HepG2 (cell line): ENCODE measurements at regions not wholly inside any gene's neighbourhood (a gene's known extent, or its start where the extent isn't known, plus 50 kb on each side); places are given as distances from the start of the nearest gene placed in this dataset.

ENCODE experiments used
- ATAC-seq: fragments of 200-7000 bp; cut with Tn5 transposase; 3 replicates; pipeline ENCODE4 v1.9.1; 2020; ENCODE audit warnings: mild to moderate bottlenecking, moderate library complexity
- BruUV-seq: library from RNA; stranded (reverse); fragments of 400-500 nt; replicated peaks from 2 replicates; lab custom pipeline; 2021; lab: Mats Ljungman, UMichigan
- CTCF ChIA-PET: fragments of 300-600 bp; formaldehyde crosslinking; extraction: SDS; loops from one replicate; lab custom pipeline; 2021; ENCODE audit warnings: low total read pairs, inconsistent platforms, low intra/inter-chr PET ratio; lab: Yijun Ruan, JAX
- POLR2A ChIA-PET: fragments of 350-600 bp; sonication (Branson Sonifier 250); formaldehyde crosslinking; loops from one replicate; lab custom pipeline; 2020; ENCODE audit warnings: antibody characterized with exemption, inconsistent platforms; lab: Yijun Ruan, JAX
- DNase-seq: peaks from one replicate; pipeline ENCODE4 v3.0.0-alpha.2; 2015; ENCODE audit warnings: low spot score
- FAIRE-seq: peaks from 3 replicates; lab custom pipeline; 2011; peaks lifted over from hg19 to GRCh38; lab: Jason Lieb, UNC
- H2AFZ ChIP-seq: one replicate; pipeline ENCODE4 v1.6.1; 2011; ENCODE audit warnings: low read length, inconsistent platforms
- H3K27ac ChIP-seq: fragments of 300-600 bp; 3 replicates; pipeline ENCODE4 v1.8.0; 2011; ENCODE audit warnings: mixed run types, mild to moderate bottlenecking, mixed read lengths, low read length, inconsistent platforms; ENCODE audit not compliant: insufficient read depth; ENCODE audit errors: extremely low read length
- H3K27me3 ChIP-seq, 2 experiments: fragments of 200-600 bp in 1 of 2; 2 replicates in 1 of 2; 3 replicates in 1 of 2; pipeline versions ENCODE4 v1.6.0 to v1.8.0; 2011; ENCODE audit warnings: low read length in 2 of 2, mild to moderate bottlenecking in 2 of 2, moderate library complexity in 2 of 2, inconsistent platforms in 1 of 2; ENCODE audit not compliant: insufficient read depth in 2 of 2, control insufficient read depth in 1 of 2
- H3K36me3 ChIP-seq, 2 experiments: fragments of 200-600 bp in 1 of 2; replicated peaks in 1 of 2; 2 replicates in 1 of 2; 3 replicates in 1 of 2; pipeline versions ENCODE4 v1.5.1 to v1.8.0; 2011; ENCODE audit warnings: low read length in 2 of 2, inconsistent platforms in 1 of 2; ENCODE audit not compliant: insufficient read depth in 2 of 2, control insufficient read depth in 1 of 2
- H3K4me1 ChIP-seq: 2 replicates; pipeline ENCODE4 v1.5.1; 2012; ENCODE audit warnings: low read length, inconsistent platforms; ENCODE audit not compliant: insufficient read depth
- H3K4me2 ChIP-seq: 2 replicates; pipeline ENCODE4 v1.6.0; 2011; ENCODE audit warnings: low read depth, low read length, inconsistent platforms
- H3K4me3 ChIP-seq, 3 experiments: fragments of 200-600 bp in 1 of 3; sonication (generic), shearing (Covaris generic) in 1 of 3; replicated peaks in 1 of 3; 2 replicates each; pipeline ENCODE4 v1.5.1; 2011 to 2016; ENCODE audit warnings: low read length in 3 of 3, inconsistent platforms in 2 of 3, low read depth in 2 of 3, mild to moderate bottlenecking in 2 of 3, control low read depth in 1 of 3, mixed read lengths in 1 of 3; ENCODE audit not compliant: insufficient read depth in 1 of 3
- H3K79me2 ChIP-seq: one replicate; pipeline ENCODE4 v1.6.1; 2011; ENCODE audit warnings: low read length, inconsistent platforms; ENCODE audit not compliant: insufficient read depth
- H3K9ac ChIP-seq: 2 replicates; pipeline ENCODE4 v1.6.0; 2011; ENCODE audit warnings: mild to moderate bottlenecking, low read depth, low read length, inconsistent platforms; ENCODE audit not compliant: insufficient read depth
- H3K9me3 ChIP-seq: 2 replicates; pipeline ENCODE4 v1.5.1; 2012; ENCODE audit warnings: mild to moderate bottlenecking, low read length
- H4K20me1 ChIP-seq: 2 replicates; pipeline ENCODE4 v1.6.0; 2011; ENCODE audit warnings: inconsistent platforms, mild to moderate bottlenecking, low read length, moderate library complexity; ENCODE audit not compliant: insufficient read depth
- CENPT ChIP-seq: sonication (generic); formaldehyde crosslinking; IDR thresholded peaks from 2 replicates; pipeline ENCODE4 v1.8.0; 2022; ENCODE audit warnings: low read depth, mild to moderate bottlenecking, moderate library complexity, missing genetic modification reagents
- FOXA3 ChIP-seq: IDR thresholded peaks from 2 replicates; pipeline ENCODE4 v1.6.1; 2016; ENCODE audit warnings: missing genetic modification reagents, missing compliant biosample characterization
- MAFK ChIP-seq, 2 experiments: IDR thresholded peaks in 1 of 2; conservative IDR thresholded peaks in 1 of 2; 2 replicates each; pipeline ENCODE4 v1.6.1; 2011; ENCODE audit warnings: improper control_type of control experiment in 2 of 2, low read length in 2 of 2
- MBNL3 ChIP-seq: fragments of 250-450 bp; sonication (Bioruptor Pico); conservative IDR thresholded peaks from 2 replicates; pipeline ENCODE4 v1.8.0; 2022; ENCODE audit warnings: mild to moderate bottlenecking, inconsistent platforms
- NCOA2 ChIP-seq: sonication (generic); formaldehyde crosslinking; IDR thresholded peaks from 2 replicates; pipeline ENCODE4 v1.8.0; 2022; ENCODE audit warnings: inconsistent platforms
- NFYC ChIP-seq: IDR thresholded peaks from 2 replicates; pipeline ENCODE4 v1.6.1; 2016; ENCODE audit warnings: missing genetic modification reagents, missing compliant biosample characterization
- PLSCR1 ChIP-seq: sonication (generic); formaldehyde crosslinking; IDR thresholded peaks from 2 replicates; pipeline ENCODE4 v1.5.0; 2020; ENCODE audit warnings: missing genetic modification reagents, mild to moderate bottlenecking, borderline replicate concordance
- POLR2AphosphoS2 ChIP-seq: IDR thresholded peaks from 2 replicates; pipeline ENCODE4 v1.6.1; 2011; ENCODE audit warnings: low read depth, low read length, improper control_type of control experiment
- RXRA ChIP-seq: sonication (generic); formaldehyde crosslinking; IDR thresholded peaks from 2 replicates; pipeline ENCODE4 v1.5.1; 2020; ENCODE audit warnings: missing genetic modification reagents
- SIN3A ChIP-seq: IDR thresholded peaks from 2 replicates; pipeline ENCODE4 v1.6.1; 2011; ENCODE audit warnings: low read depth, mild to moderate bottlenecking, control low read depth, low read length, borderline replicate concordance
- ZFP82 ChIP-seq: sonication (generic); formaldehyde crosslinking; IDR thresholded peaks from 2 replicates; pipeline ENCODE4 v1.5.1; 2020; ENCODE audit warnings: mild to moderate bottlenecking, missing genetic modification reagents, borderline replicate concordance
- ZNF263 ChIP-seq: sonication (generic); formaldehyde crosslinking; IDR thresholded peaks from 2 replicates; pipeline ENCODE4 v1.4.0; 2020; ENCODE audit warnings: missing genetic modification reagents
- ZNF333 ChIP-seq: sonication (generic); formaldehyde crosslinking; IDR thresholded peaks from 2 replicates; pipeline ENCODE4 v1.4.0; 2020; ENCODE audit warnings: mild to moderate bottlenecking, missing genetic modification reagents, borderline replicate concordance
- ZNF451 ChIP-seq: sonication (generic); formaldehyde crosslinking; IDR thresholded peaks from 2 replicates; pipeline ENCODE4 v1.5.0; 2020; ENCODE audit warnings: mild to moderate bottlenecking, missing genetic modification reagents
- WGBS: methylation state at CpG from one replicate; pipeline ENCODE4 v1.1.6; 2017; ENCODE audit warnings: low lambda C conversion rate; 5-methylcytosine and 5-hydroxymethylcytosine counted together
- in situ Hi-C: cut with HindIII; loops from 2 replicates; pipeline ENCODE4 v1.10.0; 2017; ENCODE audit warnings: low pct_unique_long_range_greater_than_20kb; ENCODE audit not compliant: extremely low pct_ligation_motif_present
- intact Hi-C: fragments of 100-400 bp; cut with micrococcal nuclease; formaldehyde crosslinking; loops from one replicate; pipeline ENCODE4 v1.10.0; 2022; ENCODE audit not compliant: unreplicated experiment

- Histone ChIP-seq H3K4me1 (no peaks in the 10 kb centered on the region), H3K4me3 (no peak overlapping the region), H3K79me2 (no peaks in the 10 kb centered on the region), H3K4me2 (no peak overlapping the region), H4K20me1 (no peaks in the 10 kb centered on the region), H3K9me3 (no peaks in the 10 kb centered on the region), H2AFZ (no peak overlapping the region), H3K9ac (no peak overlapping the region), H3K27me3 (no peaks in the 10 kb centered on the region; a peak in 1 of 5 replicates), H3K27ac (no peak overlapping the region), H3K36me3 (no peaks in the 10 kb centered on the region)
- no peak for TF ChIP-seq ZNF333
- TF ChIP-seq NFYC (CRISPR knock-in tag), result no peak
- no peak for TF ChIP-seq NCOA2 (CRISPR knock-in tag)
- no peak for TF ChIP-seq ZNF263 (CRISPR knock-in tag)
- no peak for TF ChIP-seq RXRA
- no peak for TF ChIP-seq MBNL3
- 26% methylated on average over 6 of the region's 6 CpGs for WGBS
- ATAC-seq (no peak), DNase-seq (no peak), FAIRE-seq (no peak)
- no TSS peak for BruUV-seq
- in situ Hi-C loops, result no loop called here
- CTCF ChIA-PET, result no interaction called here
- POLR2A ChIA-PET, result no interaction called here
- intact Hi-C loops, result no loop called here
These were observed 389.3 kb downstream of the LMO7 start for GRCh38 chr13:76025392-76025791.

- no peak overlapping the region for H3K9ac ChIP-seq
- H3K9me3 ChIP-seq, result no peaks in the 10 kb centered on the region
- FAIRE-seq, result no peak
- no peak for DNase-seq
- H3K4me1 ChIP-seq, result 0 out of 2 replicates have a peak, but pooled peaks cover 6% of the 10 kb centered on the region
- no peak for ATAC-seq
- no peak overlapping the region for H2AFZ ChIP-seq
- H3K36me3 ChIP-seq, result no peaks in the 10 kb centered on the region
- POLR2A ChIA-PET, result no interaction called here
- H3K4me3 ChIP-seq, result no peak overlapping the region
- no peak overlapping the region for H3K4me2 ChIP-seq
- intact Hi-C loops, result no loop called here
- CTCF ChIA-PET, result no interaction called here
- 0% methylated on average over 1 of the region's 1 CpG for WGBS
- H3K79me2 ChIP-seq, result no peaks in the 10 kb centered on the region
- no peak overlapping the region for H3K27ac ChIP-seq
- no TSS peak for BruUV-seq
- no peaks in the 10 kb centered on the region for H4K20me1 ChIP-seq
- no peak for TF ChIP-seq FOXA3 (CRISPR knock-in tag)
- TF ChIP-seq ZFP82 (CRISPR knock-in tag), result no peak
- TF ChIP-seq POLR2AphosphoS2, result no peak
- TF ChIP-seq SIN3A, result no peak
- TF ChIP-seq ZNF451, result no peak
- TF ChIP-seq CENPT, result no peak
- no peak for TF ChIP-seq PLSCR1 (CRISPR knock-in tag)
- no peak for TF ChIP-seq MAFK (conservative IDR thresholded peaks at IDR 0.05 in 1 of 2, IDR thresholded peaks at IDR 0.05 in 1 of 2; ENCODE audit: low read length in 2 of 2)
- in situ Hi-C loops, result loop anchor here (25.0 kb wide), 1 partner anchor 362 kb away; no protein-coding TSS in a partner anchor
- H3K27me3 ChIP-seq, result no peaks in the 10 kb centered on the region; a peak in 1 of 5 replicates
These were observed 388.0 kb downstream of the LMO7 start for GRCh38 chr13:76024151-76024550.
